OCI-LY3 (cell line): ENCODE measurements at regions not wholly inside any gene's neighbourhood (a gene's known extent, or its start where the extent isn't known, plus 50 kb on each side); places are given as distances from the start of the nearest gene placed in this dataset.

Experiments used
- CTCF ChIP-seq: fragments of 200-600, 300-600 bp; sonication (generic); IDR thresholded peaks from 2 replicates; pipeline ENCODE4 v1.5.1; 2014; ENCODE audit warnings: antibody characterized with exemption, low read length, low read depth
- EZH2phosphoT487 ChIP-seq: fragments of 200-600 bp; shearing (Covaris generic); IDR thresholded peaks from 2 replicates; pipeline ENCODE4 v1.6.1; 2018; ENCODE audit warnings: antibody characterized with exemption, mixed run types, low read depth

DNA sequence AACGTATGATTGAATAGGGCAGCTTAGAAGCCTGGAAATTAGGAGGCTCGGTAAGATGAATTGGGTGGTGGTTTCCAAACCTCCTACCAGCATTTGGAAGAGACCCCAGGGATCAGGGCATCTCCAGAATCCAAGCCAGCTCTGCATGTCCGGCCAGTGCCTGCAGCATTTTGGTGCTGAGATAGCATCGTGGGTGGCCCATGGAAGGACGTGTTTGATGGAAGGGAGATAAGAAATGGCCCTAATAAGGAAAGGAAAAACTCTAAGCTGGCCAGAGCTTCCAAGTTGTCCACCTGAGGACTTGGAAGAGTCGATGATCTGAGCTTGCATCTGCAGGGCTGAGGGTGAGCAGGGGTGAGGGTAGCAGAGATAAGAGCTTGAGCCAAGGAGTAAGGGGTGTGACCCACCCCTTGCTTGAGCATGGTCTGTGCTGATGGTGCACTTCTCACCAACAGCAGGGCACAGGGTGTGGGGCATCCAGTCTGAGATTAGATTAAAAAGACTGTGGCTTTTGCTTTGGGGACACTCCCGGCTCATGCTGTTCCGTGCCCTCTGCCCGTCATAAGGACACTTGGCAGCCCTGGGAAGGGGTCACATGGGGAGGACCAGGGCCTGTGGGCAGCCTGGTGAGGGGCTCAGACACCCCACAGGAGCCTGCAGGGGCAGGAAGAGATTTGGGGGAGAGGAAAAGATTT is 213.2 kb downstream of the ERMARD start:
- TF ChIP-seq CTCF (no peak), EZH2phosphoT487 (no peak)
